ENCODE measurements at regions not wholly inside any gene's neighbourhood (a gene's known extent, or its start where the extent isn't known, plus 50 kb on each side); places are given as distances from the start of the nearest gene placed in this dataset.
A peak's percentile ranks its signal among the peaks of the same experiment; 100 is the strongest.

DNA sequence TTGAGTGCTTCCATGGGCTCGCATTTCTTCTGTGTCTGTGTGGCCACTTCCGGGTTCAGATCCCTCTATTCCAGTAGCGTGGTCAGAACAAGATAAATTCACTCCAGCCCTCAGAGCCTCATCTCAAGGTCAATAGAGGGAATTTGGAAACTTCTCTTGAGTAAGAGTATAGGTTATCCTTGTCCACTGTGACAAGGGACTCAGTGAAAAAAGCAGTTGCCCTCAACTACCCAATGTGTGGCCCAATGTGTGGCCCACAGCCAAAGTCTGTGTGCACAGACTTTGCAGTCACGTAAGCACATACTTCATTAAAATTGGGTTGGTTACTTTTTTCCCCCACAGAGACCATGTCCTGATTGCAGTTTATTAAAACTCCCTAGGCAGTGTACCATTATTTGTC, 305.6 kb upstream of the SEMA6D start:
- H3K9me3 ChIP-seq (replicated peaks in 1 of 3): no peaks in the 10 kb centered on the region
- intact Hi-C loops (cut with DNase I): no loop called here
- TF ChIP-seq POLR2A (IDR thresholded peaks at IDR 0.05) (no peak), CTCF (IDR thresholded peaks at IDR 0.05) (no peak)
- no peaks in the 10 kb centered on the region for H3K27me3 ChIP-seq
- no peaks in the 10 kb centered on the region for H3K4me1 ChIP-seq (replicated peaks in 1 of 2)
- no peak overlapping the region for H3K4me3 ChIP-seq
- no peak overlapping the region for H3K27ac ChIP-seq
- H3K36me3 ChIP-seq (replicated peaks in 1 of 2): no peaks in the 10 kb centered on the region
- DNase-seq: peak in 1 of 7 donors; percentile 18
- WGBS, 4 donors: 61 to 80% (median 75%) methylated on average over 4 of the region's 4 CpGs

- Histone ChIP-seq H3K9me3 (replicated peaks in 1 of 3) (no peaks in the 10 kb centered on the region), H3K36me3 (replicated peaks in 1 of 2) (no peaks in the 10 kb centered on the region), H3K4me1 (replicated peaks in 1 of 2) (no peaks in the 10 kb centered on the region), H3K4me3 (no peak overlapping the region), H3K27me3 (no peaks in the 10 kb centered on the region), H3K27ac (no peak overlapping the region)
- TF ChIP-seq POLR2A (IDR thresholded peaks at IDR 0.05) (no peak), CTCF (IDR thresholded peaks at IDR 0.05) (no peak)
- 50 to 67% (median 60%) methylated on average over 3 of the region's 3 CpGs for WGBS, 4 donors
- DNase-seq: no peak
- intact Hi-C loops (cut with DNase I): no loop called here
These were observed 305.2 kb upstream of the SEMA6D start for GRCh38 chr15:47412136-47412535.

DNA sequence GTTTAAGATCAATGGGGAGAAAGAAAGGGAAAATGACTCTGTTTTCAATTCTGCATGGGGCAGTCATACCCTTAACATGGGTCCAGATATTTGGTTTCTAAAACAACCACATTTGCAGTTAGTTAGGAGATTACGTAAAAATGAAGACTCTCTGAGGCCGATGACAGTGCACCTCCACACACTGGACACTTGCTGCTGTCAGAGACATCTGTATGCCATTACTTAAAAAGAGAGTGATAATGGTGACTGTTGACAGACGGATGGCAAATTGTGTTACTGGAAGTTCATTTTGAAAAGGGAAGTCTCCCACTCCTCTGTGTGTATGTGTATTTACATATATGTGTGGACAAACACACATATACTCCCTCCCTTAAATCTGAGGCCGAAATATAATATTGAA, 304.5 kb upstream of the SEMA6D start:
- no peaks in the 10 kb centered on the region for H3K4me1 ChIP-seq (replicated peaks in 1 of 2)
- no peak for DNase-seq
- intact Hi-C loops (cut with DNase I): no loop called here
- H3K9me3 ChIP-seq (replicated peaks in 1 of 3): no peaks in the 10 kb centered on the region
- TF ChIP-seq POLR2A (IDR thresholded peaks at IDR 0.05) (no peak), CTCF (IDR thresholded peaks at IDR 0.05) (no peak)
- no peak overlapping the region for H3K4me3 ChIP-seq
- no peaks in the 10 kb centered on the region for H3K27me3 ChIP-seq
- H3K36me3 ChIP-seq (replicated peaks in 1 of 2): no peaks in the 10 kb centered on the region
- WGBS, 4 donors: 87 to 96% (median 91%) methylated on average over 4 of the region's 4 CpGs
- no peak overlapping the region for H3K27ac ChIP-seq

- no peak for DNase-seq
- no peaks in the 10 kb centered on the region for H3K27me3 ChIP-seq
- no peak for TF ChIP-seq CTCF (IDR thresholded peaks at IDR 0.05)
- TF ChIP-seq POLR2A (IDR thresholded peaks at IDR 0.05): no peak
- no peaks in the 10 kb centered on the region for H3K36me3 ChIP-seq (replicated peaks in 1 of 2)
- H3K9me3 ChIP-seq (replicated peaks in 1 of 3): no peaks in the 10 kb centered on the region
- intact Hi-C loops (cut with DNase I): no loop called here
- no peak overlapping the region for H3K27ac ChIP-seq
- no peaks in the 10 kb centered on the region for H3K4me1 ChIP-seq (replicated peaks in 1 of 2)
- H3K4me3 ChIP-seq: no peak overlapping the region
- 65 to 82% (median 75%) methylated on average over 2 of the region's 2 CpGs for WGBS, 4 donors
These were observed 303.1 kb upstream of the SEMA6D start for GRCh38 chr15:47414207-47414606.

All from adrenal gland (tissue), 9 donors.